ENCODE measurements at regions not wholly inside any gene's neighbourhood (a gene's known extent, or its start where the extent isn't known, plus 50 kb on each side); places are given as distances from the start of the nearest gene placed in this dataset.

GRCh38 chr18:61149786-61150185 lies 183.4 kb upstream of the CDH20 start:
- TF ChIP-seq CTCF (conservative IDR thresholded peaks at IDR 0.05 in 1 of 2, IDR thresholded peaks at IDR 0.05 in 1 of 2; ENCODE audit: low read depth in 1 of 2, low read length in 2 of 2) = no peak
- no peak for TF ChIP-seq EZH2 (IDR thresholded peaks at IDR 0.05; ENCODE audit: low read length, missing control alignments)

Measured in fibroblast of lung (primary cell).